Ovary (tissue), 3 donors: ENCODE measurements at regions not wholly inside any gene's neighbourhood (a gene's known extent, or its start where the extent isn't known, plus 50 kb on each side); places are given as distances from the start of the nearest gene placed in this dataset.

Experiments
- POLR2A ChIP-seq: fragments of 450-650 bp; IDR thresholded peaks from one replicate; pipeline ENCODE4 v1.6.1; 2017; ENCODE audit warnings: antibody characterized with exemption, mild to moderate bottlenecking, moderate library complexity
- TF ChIP-seq, protein P1 (sequence below), 3 donors: fragments of 450-650 bp in 2 of 3; fragments of 200-600 bp in 1 of 3; IDR thresholded peaks; one replicate each; pipeline versions ENCODE4 v1.5.1 to v1.8.0; 2016 to 2022; ENCODE audit warnings: antibody characterized with exemption in 3 of 3, mild to moderate bottlenecking in 1 of 3
- donor health status: DM: no; HTN: no; CAD: no.

DNA sequence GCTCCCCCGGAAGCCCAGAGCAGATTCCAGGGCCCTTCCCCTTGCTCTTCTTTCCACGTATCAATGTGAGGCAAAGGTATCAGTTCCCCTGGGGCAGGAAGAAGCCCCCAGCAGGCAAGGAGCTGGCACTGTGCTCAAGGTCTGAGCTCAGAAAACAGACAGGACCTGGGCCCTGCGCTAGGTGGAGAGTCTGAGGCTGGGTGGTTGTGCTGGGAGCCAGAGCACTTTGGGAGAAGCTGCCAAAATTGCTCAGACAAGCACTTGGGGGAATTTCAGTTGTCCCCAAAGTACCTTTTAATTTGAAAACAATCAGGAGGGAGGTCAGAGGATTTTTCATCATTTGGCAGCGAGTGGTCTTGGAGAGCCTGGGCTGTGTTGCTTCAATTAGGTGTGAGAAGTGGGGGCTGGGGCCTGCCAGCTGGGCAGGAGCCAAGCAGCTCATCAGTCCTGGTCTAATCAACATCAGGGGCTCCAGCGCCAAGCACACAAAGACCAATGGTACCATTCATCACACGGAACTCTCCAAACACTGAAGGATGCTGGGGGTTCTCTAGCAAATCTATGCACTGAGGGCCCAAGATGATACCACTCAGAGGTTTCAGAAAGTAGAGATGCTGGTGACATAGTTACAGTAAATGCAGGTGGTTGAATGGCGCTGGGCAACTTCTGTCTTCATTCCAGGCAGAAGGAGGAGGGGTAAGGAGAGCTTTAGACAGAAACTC is 176.5 kb downstream of the SNX18 start:
- TF ChIP-seq, protein P1, sequence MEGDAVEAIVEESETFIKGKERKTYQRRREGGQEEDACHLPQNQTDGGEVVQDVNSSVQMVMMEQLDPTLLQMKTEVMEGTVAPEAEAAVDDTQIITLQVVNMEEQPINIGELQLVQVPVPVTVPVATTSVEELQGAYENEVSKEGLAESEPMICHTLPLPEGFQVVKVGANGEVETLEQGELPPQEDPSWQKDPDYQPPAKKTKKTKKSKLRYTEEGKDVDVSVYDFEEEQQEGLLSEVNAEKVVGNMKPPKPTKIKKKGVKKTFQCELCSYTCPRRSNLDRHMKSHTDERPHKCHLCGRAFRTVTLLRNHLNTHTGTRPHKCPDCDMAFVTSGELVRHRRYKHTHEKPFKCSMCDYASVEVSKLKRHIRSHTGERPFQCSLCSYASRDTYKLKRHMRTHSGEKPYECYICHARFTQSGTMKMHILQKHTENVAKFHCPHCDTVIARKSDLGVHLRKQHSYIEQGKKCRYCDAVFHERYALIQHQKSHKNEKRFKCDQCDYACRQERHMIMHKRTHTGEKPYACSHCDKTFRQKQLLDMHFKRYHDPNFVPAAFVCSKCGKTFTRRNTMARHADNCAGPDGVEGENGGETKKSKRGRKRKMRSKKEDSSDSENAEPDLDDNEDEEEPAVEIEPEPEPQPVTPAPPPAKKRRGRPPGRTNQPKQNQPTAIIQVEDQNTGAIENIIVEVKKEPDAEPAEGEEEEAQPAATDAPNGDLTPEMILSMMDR (IDR thresholded peaks at IDR 0.05), result no peak
- TF ChIP-seq POLR2A, result no peak
